MCF 10A (cell line): ENCODE measurements at regions not wholly inside any gene's neighbourhood (a gene's known extent, or its start where the extent isn't known, plus 50 kb on each side); places are given as distances from the start of the nearest gene placed in this dataset.

ENCODE experiments used
- BruUV-seq: library from RNA; stranded (reverse); fragments of 400-500 nt; replicated peaks from 2 replicates; lab custom pipeline; 2021; lab: Mats Ljungman, UMichigan
- CTCF ChIA-PET: fragments of 300-600 bp; sonication (Branson Sonifier 250); formaldehyde crosslinking; extraction: SDS; loops from one replicate; lab custom pipeline; 2021; ENCODE audit warnings: antibody characterized with exemption, inconsistent platforms; lab: Yijun Ruan, JAX
- POLR2A ChIA-PET: fragments of 300-600, 350-650 bp; sonication (Branson Sonifier 250); formaldehyde crosslinking; extraction: SDS; loops from one replicate; lab custom pipeline; 2020; ENCODE audit warnings: antibody characterized with exemption, inconsistent platforms; lab: Yijun Ruan, JAX
- DNase-seq: peaks from one replicate; pipeline ENCODE4 v3.0.0-alpha.2; 2018; ENCODE audit not compliant: unreplicated experiment
- H3K27ac Mint-ChIP-seq: one replicate; pipeline ENCODE4 v1.8.0; 2022; ENCODE audit warnings: mild to moderate bottlenecking, low read depth, mixed read lengths; ENCODE audit not compliant: unreplicated experiment
- H3K27me3 Mint-ChIP-seq: one replicate; pipeline ENCODE4 v1.8.0; 2022; ENCODE audit warnings: mixed read lengths; ENCODE audit not compliant: insufficient read depth, unreplicated experiment
- H3K36me3 Mint-ChIP-seq: one replicate; pipeline ENCODE4 v1.8.0; 2022; ENCODE audit warnings: mild to moderate bottlenecking, moderate library complexity, mixed read lengths; ENCODE audit not compliant: insufficient read depth, unreplicated experiment
- H3K4me1 Mint-ChIP-seq: one replicate; pipeline ENCODE4 v1.8.0; 2022; ENCODE audit warnings: mixed read lengths; ENCODE audit not compliant: insufficient read depth, unreplicated experiment
- H3K4me3 Mint-ChIP-seq: one replicate; pipeline ENCODE4 v1.8.0; 2022; ENCODE audit warnings: mild to moderate bottlenecking, moderate library complexity, mixed read lengths; ENCODE audit not compliant: unreplicated experiment
- H3K9me3 Mint-ChIP-seq: one replicate; pipeline ENCODE4 v1.8.0; 2022; ENCODE audit warnings: mixed read lengths; ENCODE audit not compliant: unreplicated experiment
- CTCF ChIP-seq: fragments of 200-600 bp; IDR thresholded peaks from one replicate; pipeline ENCODE4 v1.8.0; 2022; ENCODE audit warnings: antibody characterized with exemption, mild to moderate bottlenecking; ENCODE audit not compliant: unreplicated experiment
- intact Hi-C: fragments of 100-400 bp; cut with micrococcal nuclease; formaldehyde crosslinking; loops from 2 replicates; pipeline ENCODE4 v1.14.1; 2022

- no peak for TF ChIP-seq CTCF
Observed at GRCh38 chr18:26783170-26783569, 82.3 kb downstream of the AQP4 start.

DNA sequence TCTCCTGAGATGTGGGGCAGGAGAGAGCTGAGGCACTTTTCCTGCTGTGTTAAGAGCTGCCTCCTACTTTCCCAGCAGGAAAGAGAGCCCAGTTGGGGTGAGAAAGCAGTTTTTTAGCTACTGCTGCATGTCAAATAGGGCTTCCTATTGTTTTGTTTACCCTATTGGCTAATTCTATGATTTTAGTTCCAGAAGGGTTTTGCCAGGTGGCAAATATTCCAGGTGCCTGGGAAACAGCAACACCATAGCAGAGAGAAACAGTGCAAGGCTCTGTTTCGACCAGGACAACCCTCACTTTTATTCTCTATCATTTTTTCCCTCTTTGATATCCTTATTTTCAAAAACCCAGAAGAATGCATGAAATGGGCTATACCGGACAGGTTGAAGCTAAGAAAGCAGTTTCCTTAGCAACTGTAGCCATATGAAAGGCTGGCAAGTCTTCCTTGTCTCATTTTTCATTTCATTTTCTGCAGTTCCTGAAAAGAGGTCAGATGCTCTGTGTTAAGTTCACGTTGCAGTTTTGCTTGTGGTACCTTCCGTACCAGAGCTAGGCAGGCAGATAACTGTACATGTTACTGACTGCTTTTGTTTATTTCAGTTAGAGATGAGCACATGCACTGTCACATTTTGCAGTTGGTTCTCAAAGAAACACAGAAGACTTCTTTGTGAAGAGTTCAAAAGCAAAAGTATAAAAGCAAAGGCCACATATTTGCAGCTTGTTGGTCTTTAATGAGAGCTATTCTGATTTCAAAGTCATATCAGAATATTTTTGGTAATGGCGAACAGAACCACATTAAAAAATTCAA is 84.8 kb downstream of the AQP4 start:
- Mint-ChIP-seq H3K4me3 (no peak overlapping the region), H3K27ac (no peak overlapping the region), H3K4me1 (peaks cover 32% of the 10 kb centered on the region), H3K36me3 (no peaks in the 10 kb centered on the region), H3K9me3 (no peaks in the 10 kb centered on the region), H3K27me3 (peaks cover 7% of the 10 kb centered on the region)
- no TSS peak for BruUV-seq
- ChIA-PET POLR2A (no interaction called here), CTCF (interaction anchor here (0.6 to 1.2 kb wide), 4 partner anchors 14 to 133 kb away, joined by 3 to 5 read pairs (median 4); no protein-coding TSS in a partner anchor)
- TF ChIP-seq CTCF: no peak
- no peak for DNase-seq
- intact Hi-C loops: no loop called here

More at GRCh38 chr18:26783170-26783569, 82.3 kb downstream of the AQP4 start:
- no peak for DNase-seq
- H3K27ac Mint-ChIP-seq: no peak overlapping the region
- H3K9me3 Mint-ChIP-seq: no peaks in the 10 kb centered on the region
- ChIA-PET CTCF (interaction anchor here (0.6 kb wide), 1 partner anchor 513 kb away, joined by 4 read pairs; no protein-coding TSS in a partner anchor), POLR2A (interaction anchor here (0.6 to 1.1 kb wide), 2 partner anchors 37 to 1908 kb away, joined by 3 read pairs; no protein-coding TSS in a partner anchor)
- H3K4me3 Mint-ChIP-seq: no peak overlapping the region
- H3K36me3 Mint-ChIP-seq: no peaks in the 10 kb centered on the region
- BruUV-seq: no TSS peak
- peaks cover 19% of the 10 kb centered on the region for H3K4me1 Mint-ChIP-seq
- intact Hi-C loops: no loop called here
- H3K27me3 Mint-ChIP-seq: peaks cover 7% of the 10 kb centered on the region

DNA sequence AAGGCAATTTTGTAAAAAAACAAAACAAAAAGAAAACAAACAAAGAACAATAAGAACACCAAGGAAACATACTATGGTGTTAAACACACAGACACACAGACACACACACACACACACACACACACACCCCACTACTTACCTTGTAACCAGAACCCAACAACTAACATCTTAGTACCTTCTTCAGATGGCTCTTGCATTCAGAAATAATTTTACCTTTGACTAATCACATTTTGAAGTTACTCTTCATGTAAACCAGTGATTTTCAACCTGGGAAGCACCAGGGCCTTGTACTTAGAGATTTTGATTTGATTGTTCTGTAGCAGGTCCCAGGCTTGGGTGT is 87.5 kb downstream of the AQP4 start:
- DNase-seq: no peak
- Mint-ChIP-seq H3K36me3 (no peaks in the 10 kb centered on the region), H3K4me1 (peaks cover 31% of the 10 kb centered on the region), H3K9me3 (no peaks in the 10 kb centered on the region), H3K27ac (no peak overlapping the region), H3K4me3 (no peak overlapping the region), H3K27me3 (peaks cover 7% of the 10 kb centered on the region)
- ChIA-PET POLR2A (interaction anchor here (0.8 to 2.5 kb wide), 3 partner anchors 13 to 36 kb away, joined by 3 to 10 read pairs (median 8); no protein-coding TSS in a partner anchor), CTCF (interaction anchor here (0.5 to 0.9 kb wide), 4 partner anchors 12 to 648 kb away, joined by 3 to 4 read pairs (median 4); no protein-coding TSS in a partner anchor)
- no TSS peak for BruUV-seq
- no peak for TF ChIP-seq CTCF
- intact Hi-C loops: loop anchor here (10.0 kb wide), 1 partner anchor 393 kb away; no protein-coding TSS in a partner anchor

GRCh38 chr18:26777351-26778053 is 88.0 kb downstream of the AQP4 start:
- H3K27ac Mint-ChIP-seq: no peak overlapping the region
- BruUV-seq: no TSS peak
- intact Hi-C loops: loop anchor here (10.0 kb wide), 1 partner anchor 393 kb away; no protein-coding TSS in a partner anchor
- peaks cover 31% of the 10 kb centered on the region for H3K4me1 Mint-ChIP-seq
- DNase-seq: peak; percentile 70
- H3K9me3 Mint-ChIP-seq: no peaks in the 10 kb centered on the region
- no peaks in the 10 kb centered on the region for H3K36me3 Mint-ChIP-seq
- peaks cover 7% of the 10 kb centered on the region for H3K27me3 Mint-ChIP-seq
- ChIA-PET POLR2A (interaction anchor here (0.8 to 2.5 kb wide), 4 partner anchors 12 to 120 kb away, joined by 3 to 10 read pairs (median 7); no protein-coding TSS in a partner anchor), CTCF (interaction anchor here (0.5 to 1.3 kb wide), 7 partner anchors 9 to 648 kb away, joined by 3 to 6 read pairs (median 3); no protein-coding TSS in a partner anchor)
- H3K4me3 Mint-ChIP-seq: no peak overlapping the region
- no peak for TF ChIP-seq CTCF
